ENCODE measurements at regions not wholly inside any gene's neighbourhood (a gene's known extent, or its start where the extent isn't known, plus 50 kb on each side); places are given as distances from the start of the nearest gene placed in this dataset.
A peak's percentile ranks its signal among the peaks of the same experiment; 100 is the strongest.

- no peak for TF ChIP-seq NFE2 (CRISPR knock-in tag; IDR thresholded peaks at IDR 0.05)
These were observed 267.6 kb upstream of the SLITRK6 start (continued) for GRCh38 chr13:86066611-86067365.

GRCh38 chr13:86052141-86052540, 252.9 kb upstream of the SLITRK6 start:
- WGBS (ENCODE audit: low lambda C conversion rate), result 1% methylated on average over 3 of the region's 3 CpGs
- intact Hi-C loops (cut with micrococcal nuclease; ENCODE audit: unreplicated experiment) (no loop called here), in situ Hi-C loops (cut with HindIII; ENCODE audit: extremely low pct_ligation_motif_present, low pct_unique_long_range_greater_than_20kb) (no loop called here)
- no peak overlapping the region for H3K27ac ChIP-seq (ENCODE audit: extremely low read length, insufficient read depth, low read length)
- no peak for TF ChIP-seq MXD1 (CRISPR knock-in tag; IDR thresholded peaks at IDR 0.05)
- DNase-seq (ENCODE audit: low spot score), result no peak
- H3K9ac ChIP-seq (ENCODE audit: insufficient read depth, low read depth, low read length), result no peak overlapping the region
- no peak overlapping the region for H2AFZ ChIP-seq (ENCODE audit: low read length)
- BruUV-seq (replicated peaks), result no TSS peak
- POLR2A ChIA-PET, result no interaction called here
- H3K4me1 ChIP-seq (ENCODE audit: insufficient read depth, low read length), result no peaks in the 10 kb centered on the region
- no peak overlapping the region for H3K4me2 ChIP-seq (ENCODE audit: low read depth, low read length)
- no peak for FAIRE-seq
- no peaks in the 10 kb centered on the region for H3K27me3 ChIP-seq (ENCODE audit: control insufficient read depth in 1 of 2, insufficient read depth in 2 of 2, low read length in 2 of 2)
- CTCF ChIA-PET (ENCODE audit: low intra/inter-chr PET ratio, low total read pairs), result no interaction called here
- ATAC-seq, result no peak
- no peaks in the 10 kb centered on the region for H3K9me3 ChIP-seq (ENCODE audit: low read length)
- H3K4me3 ChIP-seq (replicated peaks in 1 of 3; ENCODE audit: insufficient read depth in 1 of 3, low read depth in 2 of 3, low read length in 3 of 3), result no peak overlapping the region
- no peaks in the 10 kb centered on the region for H3K36me3 ChIP-seq (replicated peaks in 1 of 2; ENCODE audit: control insufficient read depth in 1 of 2, insufficient read depth in 2 of 2, low read length in 2 of 2)
- no peaks in the 10 kb centered on the region for H3K79me2 ChIP-seq (ENCODE audit: insufficient read depth, low read length)
- no peaks in the 10 kb centered on the region for H4K20me1 ChIP-seq (ENCODE audit: insufficient read depth, low read length)

GRCh38 chr13:86051134-86052103, 252.2 kb upstream of the SLITRK6 start:
- TF ChIP-seq TOE1 (CRISPR knock-in tag; IDR thresholded peaks at IDR 0.05) (no peak), MAFK (conservative IDR thresholded peaks at IDR 0.05 in 1 of 2, IDR thresholded peaks at IDR 0.05 in 1 of 2; ENCODE audit: low read length in 2 of 2) (peak; percentile 55 to 67; a peak in 3 of 4 replicates), MAFF (IDR thresholded peaks at IDR 0.05; ENCODE audit: low read depth, low read length) (peak; percentile 49)
- Histone ChIP-seq H3K27me3 (ENCODE audit: control insufficient read depth in 1 of 2, insufficient read depth in 2 of 2, low read length in 2 of 2) (no peaks in the 10 kb centered on the region), H3K4me3 (replicated peaks in 1 of 3; ENCODE audit: insufficient read depth in 1 of 3, low read depth in 2 of 3, low read length in 3 of 3) (no peak overlapping the region), H2AFZ (ENCODE audit: low read length) (no peak overlapping the region), H3K4me1 (ENCODE audit: insufficient read depth, low read length) (no peaks in the 10 kb centered on the region), H3K79me2 (ENCODE audit: insufficient read depth, low read length) (no peaks in the 10 kb centered on the region), H3K9me3 (ENCODE audit: low read length) (no peaks in the 10 kb centered on the region), H3K36me3 (replicated peaks in 1 of 2; ENCODE audit: control insufficient read depth in 1 of 2, insufficient read depth in 2 of 2, low read length in 2 of 2) (no peaks in the 10 kb centered on the region), H3K4me2 (ENCODE audit: low read depth, low read length) (no peak overlapping the region), H3K9ac (ENCODE audit: insufficient read depth, low read depth, low read length) (no peak overlapping the region), H4K20me1 (ENCODE audit: insufficient read depth, low read length) (no peaks in the 10 kb centered on the region), H3K27ac (ENCODE audit: extremely low read length, insufficient read depth, low read length) (no peak overlapping the region)
- BruUV-seq (replicated peaks), result no TSS peak
- ChIA-PET POLR2A (no interaction called here), CTCF (ENCODE audit: low intra/inter-chr PET ratio, low total read pairs) (no interaction called here)
- ATAC-seq (no peak), DNase-seq (ENCODE audit: low spot score) (no peak), FAIRE-seq (no peak)
- intact Hi-C loops (cut with micrococcal nuclease; ENCODE audit: unreplicated experiment), result no loop called here
- WGBS (ENCODE audit: low lambda C conversion rate), result 29% methylated on average over 4 of the region's 5 CpGs
- in situ Hi-C loops (cut with HindIII; ENCODE audit: extremely low pct_ligation_motif_present, low pct_unique_long_range_greater_than_20kb), result no loop called here

Measured in HepG2 (cell line).